ENCODE measurements at regions not wholly inside any gene's neighbourhood (a gene's known extent, or its start where the extent isn't known, plus 50 kb on each side); places are given as distances from the start of the nearest gene placed in this dataset.

GRCh38 chr21:38654580-38654979 lies 151.1 kb upstream of the ETS2 start (continued):
- TF ChIP-seq ETV6 (conservative IDR thresholded peaks at IDR 0.05 in 1 of 2, IDR thresholded peaks at IDR 0.05 in 1 of 2; ENCODE audit: borderline replicate concordance in 1 of 2, low read depth in 1 of 2) = no peak
- TF ChIP-seq, protein P1, sequence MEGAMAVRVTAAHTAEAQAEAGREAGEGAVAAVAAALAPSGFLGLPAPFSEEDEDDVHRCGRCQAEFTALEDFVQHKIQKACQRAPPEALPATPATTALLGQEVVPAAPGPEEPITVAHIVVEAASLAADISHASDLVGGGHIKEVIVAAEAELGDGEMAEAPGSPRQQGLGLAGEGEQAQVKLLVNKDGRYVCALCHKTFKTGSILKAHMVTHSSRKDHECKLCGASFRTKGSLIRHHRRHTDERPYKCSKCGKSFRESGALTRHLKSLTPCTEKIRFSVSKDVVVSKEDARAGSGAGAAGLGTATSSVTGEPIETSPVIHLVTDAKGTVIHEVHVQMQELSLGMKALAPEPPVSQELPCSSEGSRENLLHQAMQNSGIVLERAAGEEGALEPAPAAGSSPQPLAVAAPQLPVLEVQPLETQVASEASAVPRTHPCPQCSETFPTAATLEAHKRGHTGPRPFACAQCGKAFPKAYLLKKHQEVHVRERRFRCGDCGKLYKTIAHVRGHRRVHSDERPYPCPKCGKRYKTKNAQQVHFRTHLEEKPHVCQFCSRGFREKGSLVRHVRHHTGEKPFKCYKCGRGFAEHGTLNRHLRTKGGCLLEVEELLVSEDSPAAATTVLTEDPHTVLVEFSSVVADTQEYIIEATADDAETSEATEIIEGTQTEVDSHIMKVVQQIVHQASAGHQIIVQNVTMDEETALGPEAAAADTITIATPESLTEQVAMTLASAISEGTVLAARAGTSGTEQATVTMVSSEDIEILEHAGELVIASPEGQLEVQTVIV (IDR thresholded peaks at IDR 0.05; ENCODE audit: borderline replicate concordance, partially characterized antibody) = no peak

- POLR2A ChIA-PET = no interaction called here
- Histone ChIP-seq H4K20me1 (ENCODE audit: control insufficient read depth, insufficient read depth) (no peaks in the 10 kb centered on the region), H3K79me2 (ENCODE audit: control insufficient read depth, insufficient read depth, low read length) (no peaks in the 10 kb centered on the region), H3K4me2 (ENCODE audit: control insufficient read depth, insufficient read depth) (no peak overlapping the region), H3K9me3 (replicated peaks; ENCODE audit: control insufficient read depth, insufficient read depth, low read length) (no peaks in the 10 kb centered on the region; the same call in 2 of the 3 replicates), H3K27me3 (replicated peaks in 1 of 2; ENCODE audit: control insufficient read depth in 2 of 2, insufficient read depth in 2 of 2, low read length in 1 of 2) (peaks cover 4 to 10% of the 10 kb centered on the region in 2 experiments), H3K27ac (ENCODE audit: control insufficient read depth, insufficient read depth) (no peak overlapping the region), H2AFZ (ENCODE audit: control insufficient read depth, low read depth, low read length) (no peak overlapping the region), H3K4me1 (ENCODE audit: control insufficient read depth, insufficient read depth, low read length) (no peaks in the 10 kb centered on the region), H3K4me3 (no peak overlapping the region), H3K9ac (ENCODE audit: control insufficient read depth, insufficient read depth, low read length) (no peak overlapping the region), H3K36me3 (ENCODE audit: control insufficient read depth in 2 of 2, insufficient read depth in 2 of 2, low read length in 1 of 2) (no peaks in the 10 kb centered on the region)
- in situ Hi-C loops (cut with MboI) (no loop called here), intact Hi-C loops (cut with micrococcal nuclease; ENCODE audit: unreplicated experiment) (no loop called here)
- RAD21 ChIA-PET (ENCODE audit: unreplicated experiment) = no interaction called here
- FAIRE-seq (no peak), ATAC-seq (no peak), DNase-seq (ENCODE audit: low read depth, low spot score) (no peak)
- CTCF ChIA-PET = interaction anchor here (0.9 kb wide), 1 partner anchor 25 kb away, joined by 3 read pairs; no protein-coding TSS in a partner anchor
- no TSS peak for BruUV-seq (replicated peaks)
- WGBS (ENCODE audit: insufficient coverage, insufficient replicate concordance, low lambda C conversion rate, missing lambda C conversion rate) = 11% methylated on average over 4 of the region's 4 CpGs
- SMC1A ChIA-PET (ENCODE audit: uncharacterized antibody, unreplicated experiment) = no interaction called here
- TF ChIP-seq ZNF207 (IDR thresholded peaks at IDR 0.05; ENCODE audit: borderline replicate concordance) (no peak), MYC (IDR thresholded peaks at IDR 0.05; ENCODE audit: insufficient read depth, insufficient read length, insufficient replicate concordance, low read length, severe bottlenecking) (no peak), CBFB (IDR thresholded peaks at IDR 0.05; ENCODE audit: low read depth) (no peak), RELB (IDR thresholded peaks at IDR 0.05; ENCODE audit: low read depth) (no peak), CEBPB (IDR thresholded peaks at IDR 0.05; ENCODE audit: borderline replicate concordance in 1 of 2, low read depth in 2 of 2, low read length in 2 of 2) (no peak), BACH1 (IDR thresholded peaks at IDR 0.05; ENCODE audit: borderline replicate concordance) (no peak), CUX1 (IDR thresholded peaks at IDR 0.05; ENCODE audit: insufficient replicate concordance, low read depth, low read length) (no peak)
- TF ChIP-seq, protein P1 (IDR thresholded peaks at IDR 0.05; ENCODE audit: borderline replicate concordance, partially characterized antibody) = no peak
Observed at GRCh38 chr21:38658511-38658910, 147.2 kb upstream of the ETS2 start.
